ENCODE measurements at regions not wholly inside any gene's neighbourhood (a gene's known extent, or its start where the extent isn't known, plus 50 kb on each side); places are given as distances from the start of the nearest gene placed in this dataset.

DNA sequence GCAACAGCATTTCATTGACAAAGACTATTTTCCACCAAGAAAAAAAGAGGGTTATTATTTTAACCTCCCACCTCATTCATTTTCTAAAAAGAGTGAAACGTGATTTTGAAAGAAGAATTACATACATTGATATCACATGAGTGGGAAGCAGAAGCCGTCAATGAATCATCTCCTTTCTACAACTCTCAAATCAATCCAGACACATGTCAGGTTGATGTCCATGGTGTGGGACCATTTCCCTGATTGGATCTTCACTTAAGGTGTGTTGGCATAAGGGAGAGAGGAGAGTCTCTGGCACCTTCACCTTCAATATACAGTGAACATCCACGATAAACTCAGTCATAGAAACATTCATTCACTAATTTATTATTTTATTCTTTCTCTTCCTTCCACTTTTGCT lies 1095.1 kb downstream of the BCL11B start:
- no peak for TF ChIP-seq CHD2 (IDR thresholded peaks at IDR 0.05; ENCODE audit: low read length, partially characterized antibody)
- TF ChIP-seq, protein P1, sequence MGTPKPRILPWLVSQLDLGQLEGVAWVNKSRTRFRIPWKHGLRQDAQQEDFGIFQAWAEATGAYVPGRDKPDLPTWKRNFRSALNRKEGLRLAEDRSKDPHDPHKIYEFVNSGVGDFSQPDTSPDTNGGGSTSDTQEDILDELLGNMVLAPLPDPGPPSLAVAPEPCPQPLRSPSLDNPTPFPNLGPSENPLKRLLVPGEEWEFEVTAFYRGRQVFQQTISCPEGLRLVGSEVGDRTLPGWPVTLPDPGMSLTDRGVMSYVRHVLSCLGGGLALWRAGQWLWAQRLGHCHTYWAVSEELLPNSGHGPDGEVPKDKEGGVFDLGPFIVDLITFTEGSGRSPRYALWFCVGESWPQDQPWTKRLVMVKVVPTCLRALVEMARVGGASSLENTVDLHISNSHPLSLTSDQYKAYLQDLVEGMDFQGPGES (IDR thresholded peaks at IDR 0.05; ENCODE audit: low read depth, low read length): no peak

All from SK-N-SH (cell line).